Astrocyte (in vitro differentiated cells and primary cell): ENCODE measurements at regions not wholly inside any gene's neighbourhood (a gene's known extent, or its start where the extent isn't known, plus 50 kb on each side); places are given as distances from the start of the nearest gene placed in this dataset.

Experiments used
- DNase-seq: peaks from one replicate; pipeline ENCODE4 v3.0.0-alpha.2; 2010; ENCODE audit warnings: low read depth
- FAIRE-seq: peaks from 2 replicates; lab custom pipeline; 2011; peaks lifted over from hg19 to GRCh38; lab: Jason Lieb, UNC
- H2AFZ ChIP-seq: 2 replicates; pipeline ENCODE4 v1.6.0; 2012; ENCODE audit warnings: low read depth, low read length, inconsistent platforms
- H3K27ac ChIP-seq: 2 replicates; pipeline ENCODE4 v1.5.1; 2011; ENCODE audit warnings: low read depth, low read length, inconsistent platforms
- H3K27me3 ChIP-seq: 2 replicates; pipeline ENCODE4 v1.6.0; 2011; ENCODE audit warnings: low read length, inconsistent platforms; ENCODE audit not compliant: insufficient read depth
- H3K36me3 ChIP-seq: 2 replicates; pipeline ENCODE4 v1.5.1; 2011; ENCODE audit warnings: low read length, inconsistent platforms; ENCODE audit not compliant: insufficient read depth
- H3K4me1 ChIP-seq: 2 replicates; pipeline ENCODE4 v1.5.1; 2011; ENCODE audit warnings: low read length, inconsistent platforms; ENCODE audit not compliant: insufficient read depth
- H3K4me2 ChIP-seq: 2 replicates; pipeline ENCODE4 v1.6.0; 2012; ENCODE audit warnings: low read length, inconsistent platforms
- H3K4me3 ChIP-seq: 2 replicates; pipeline ENCODE4 v1.5.1; 2011; ENCODE audit warnings: low read depth, mild to moderate bottlenecking, low read length, inconsistent platforms; ENCODE audit not compliant: insufficient read depth
- H3K79me2 ChIP-seq: 2 replicates; pipeline ENCODE4 v1.6.0; 2012; ENCODE audit warnings: mild to moderate bottlenecking, low read length, inconsistent platforms; ENCODE audit not compliant: insufficient read depth
- H3K9ac ChIP-seq: 2 replicates; pipeline ENCODE4 v1.6.0; 2012; ENCODE audit warnings: mild to moderate bottlenecking, low read length, inconsistent platforms
- H3K9me3 ChIP-seq: 2 replicates; pipeline ENCODE4 v1.5.1; 2012; ENCODE audit warnings: low read depth, mild to moderate bottlenecking, low read length, inconsistent platforms; ENCODE audit not compliant: insufficient read depth
- H4K20me1 ChIP-seq: 2 replicates; pipeline ENCODE4 v1.6.0; 2012; ENCODE audit warnings: low read length, inconsistent platforms; ENCODE audit not compliant: insufficient read depth
- H3K27ac Mint-ChIP-seq: one replicate; pipeline ENCODE4 v1.8.0; 2021; ENCODE audit warnings: mild to moderate bottlenecking, mixed read lengths; ENCODE audit not compliant: unreplicated experiment
- H3K27me3 Mint-ChIP-seq: one replicate; pipeline ENCODE4 v1.8.0; 2021; ENCODE audit warnings: low read depth, mixed read lengths; ENCODE audit not compliant: unreplicated experiment
- H3K36me3 Mint-ChIP-seq: one replicate; pipeline ENCODE4 v1.8.0; 2021; ENCODE audit warnings: low read depth, mixed read lengths; ENCODE audit not compliant: unreplicated experiment
- H3K4me1 Mint-ChIP-seq: one replicate; pipeline ENCODE4 v1.8.0; 2021; ENCODE audit warnings: low read depth, mixed read lengths; ENCODE audit not compliant: unreplicated experiment
- H3K4me3 Mint-ChIP-seq: one replicate; pipeline ENCODE4 v1.8.0; 2021; ENCODE audit warnings: mild to moderate bottlenecking, moderate library complexity, mixed read lengths; ENCODE audit not compliant: unreplicated experiment
- H3K9me3 Mint-ChIP-seq: one replicate; pipeline ENCODE4 v1.8.0; 2021; ENCODE audit warnings: mild to moderate bottlenecking, mixed read lengths; ENCODE audit not compliant: unreplicated experiment
- EZH2 ChIP-seq: IDR thresholded peaks from 2 replicates; pipeline ENCODE4 v1.6.1; 2012; ENCODE audit warnings: mild to moderate bottlenecking, low read length, inconsistent platforms; ENCODE audit not compliant: insufficient read depth
- TF ChIP-seq, protein P1 (sequence below): IDR thresholded peaks from 2 replicates; pipeline ENCODE4 v1.5.1; 2011; ENCODE audit warnings: low read depth, mild to moderate bottlenecking, inconsistent platforms, low read length, moderate library complexity; ENCODE audit not compliant: insufficient read depth

DNA sequence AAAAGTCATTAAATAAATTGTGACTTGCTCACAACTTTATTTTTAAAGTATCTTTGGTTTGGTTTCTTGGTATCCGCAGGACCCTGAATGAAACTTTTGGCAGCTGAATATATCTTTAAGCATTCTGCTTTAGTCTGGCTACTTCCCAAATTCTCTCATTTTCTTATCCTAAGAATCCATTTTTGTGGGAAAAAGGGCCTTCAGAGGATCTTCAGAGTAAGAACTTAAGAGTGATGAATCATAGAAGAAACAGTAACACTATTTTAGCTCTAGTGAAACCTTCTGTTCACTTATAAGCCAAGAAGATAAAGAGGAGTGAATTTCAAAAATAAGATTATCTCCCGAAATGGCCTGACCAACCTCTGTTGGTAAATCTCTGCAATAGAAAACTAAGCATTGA, 540.6 kb upstream of the MAGEB18 start:
- no peak overlapping the region for H3K27ac ChIP-seq
- Mint-ChIP-seq H3K27ac (no peak overlapping the region), H3K4me3 (no peak overlapping the region), H3K9me3 (no peaks in the 10 kb centered on the region), H3K36me3 (no peaks in the 10 kb centered on the region), H3K4me1 (no peaks in the 10 kb centered on the region), H3K27me3 (no peaks in the 10 kb centered on the region)
- no peak for TF ChIP-seq EZH2
- TF ChIP-seq, protein P1, sequence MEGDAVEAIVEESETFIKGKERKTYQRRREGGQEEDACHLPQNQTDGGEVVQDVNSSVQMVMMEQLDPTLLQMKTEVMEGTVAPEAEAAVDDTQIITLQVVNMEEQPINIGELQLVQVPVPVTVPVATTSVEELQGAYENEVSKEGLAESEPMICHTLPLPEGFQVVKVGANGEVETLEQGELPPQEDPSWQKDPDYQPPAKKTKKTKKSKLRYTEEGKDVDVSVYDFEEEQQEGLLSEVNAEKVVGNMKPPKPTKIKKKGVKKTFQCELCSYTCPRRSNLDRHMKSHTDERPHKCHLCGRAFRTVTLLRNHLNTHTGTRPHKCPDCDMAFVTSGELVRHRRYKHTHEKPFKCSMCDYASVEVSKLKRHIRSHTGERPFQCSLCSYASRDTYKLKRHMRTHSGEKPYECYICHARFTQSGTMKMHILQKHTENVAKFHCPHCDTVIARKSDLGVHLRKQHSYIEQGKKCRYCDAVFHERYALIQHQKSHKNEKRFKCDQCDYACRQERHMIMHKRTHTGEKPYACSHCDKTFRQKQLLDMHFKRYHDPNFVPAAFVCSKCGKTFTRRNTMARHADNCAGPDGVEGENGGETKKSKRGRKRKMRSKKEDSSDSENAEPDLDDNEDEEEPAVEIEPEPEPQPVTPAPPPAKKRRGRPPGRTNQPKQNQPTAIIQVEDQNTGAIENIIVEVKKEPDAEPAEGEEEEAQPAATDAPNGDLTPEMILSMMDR = no peak
- H3K9ac ChIP-seq = no peak overlapping the region
- peak; percentile 8 for DNase-seq
- no peaks in the 10 kb centered on the region for H3K9me3 ChIP-seq
- H3K4me2 ChIP-seq = no peak overlapping the region
- no peaks in the 10 kb centered on the region for H3K4me1 ChIP-seq
- H2AFZ ChIP-seq = no peak overlapping the region
- no peaks in the 10 kb centered on the region for H3K27me3 ChIP-seq
- no peaks in the 10 kb centered on the region for H3K79me2 ChIP-seq
- no peaks in the 10 kb centered on the region for H3K36me3 ChIP-seq
- H4K20me1 ChIP-seq = no peaks in the 10 kb centered on the region
- peak; percentile 50 for FAIRE-seq
- H3K4me3 ChIP-seq = no peak overlapping the region

DNA sequence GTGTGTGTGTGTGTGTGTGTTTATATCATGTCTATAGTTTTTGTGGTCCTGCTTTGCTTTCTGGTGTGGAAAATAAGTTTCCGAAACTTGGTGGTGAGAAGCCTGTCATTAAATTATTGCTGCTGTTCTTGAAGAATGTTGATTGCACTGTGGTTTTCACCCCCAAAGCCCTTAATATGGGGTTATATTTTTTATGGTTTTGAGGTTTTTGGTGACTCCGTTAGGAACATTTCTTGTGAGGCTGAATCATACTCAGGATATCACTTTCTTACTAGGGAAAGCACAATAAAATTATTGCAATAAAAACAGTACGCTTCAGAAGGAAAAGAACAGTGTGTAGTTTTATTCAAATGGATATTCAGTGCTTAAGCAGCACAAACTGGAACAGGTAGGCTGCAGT, 539.1 kb upstream of the MAGEB18 start:
- H3K4me1 Mint-ChIP-seq = no peaks in the 10 kb centered on the region
- H3K27ac Mint-ChIP-seq = no peak overlapping the region
- FAIRE-seq (no peak), DNase-seq (peak; percentile 3)
- Histone ChIP-seq H3K4me2 (no peak overlapping the region), H3K4me1 (no peaks in the 10 kb centered on the region), H3K9me3 (no peaks in the 10 kb centered on the region), H4K20me1 (no peaks in the 10 kb centered on the region), H3K4me3 (no peak overlapping the region), H3K27ac (no peak overlapping the region), H3K36me3 (no peaks in the 10 kb centered on the region), H3K79me2 (no peaks in the 10 kb centered on the region), H3K9ac (no peak overlapping the region), H2AFZ (no peak overlapping the region), H3K27me3 (no peaks in the 10 kb centered on the region)
- no peaks in the 10 kb centered on the region for H3K36me3 Mint-ChIP-seq
- TF ChIP-seq, protein P1 = no peak
- no peak for TF ChIP-seq EZH2
- H3K9me3 Mint-ChIP-seq = no peaks in the 10 kb centered on the region
- H3K4me3 Mint-ChIP-seq = no peak overlapping the region
- H3K27me3 Mint-ChIP-seq = no peaks in the 10 kb centered on the region

DNA sequence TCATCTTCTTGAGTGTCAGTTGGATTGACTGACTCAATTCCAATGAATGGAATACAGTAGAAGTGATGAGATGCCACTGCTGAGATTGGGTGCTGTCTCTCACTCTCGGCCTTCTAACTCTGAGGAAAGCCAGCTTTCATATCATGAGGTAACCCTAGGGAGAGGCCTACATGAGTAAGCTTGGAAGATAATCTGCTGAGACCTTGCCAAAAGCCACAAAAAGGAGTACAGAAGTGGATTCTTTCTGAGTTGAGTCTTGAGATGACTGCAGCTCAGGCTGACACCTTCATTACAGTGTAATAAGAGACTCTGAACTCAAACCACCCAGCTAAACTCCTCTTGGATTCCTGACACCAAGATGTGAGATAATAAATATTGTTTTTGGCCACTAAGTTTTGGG, 537.4 kb upstream of the MAGEB18 start:
- DNase-seq = peak; percentile 40
- peaks cover 4% of the 10 kb centered on the region for H3K9me3 Mint-ChIP-seq

More for the DNA sequence above, 537.4 kb upstream of the MAGEB18 start:
- H3K9me3 ChIP-seq = no peaks in the 10 kb centered on the region
- Mint-ChIP-seq H3K27ac (no peak overlapping the region), H3K27me3 (no peaks in the 10 kb centered on the region), H3K4me3 (no peak overlapping the region), H3K36me3 (no peaks in the 10 kb centered on the region), H3K4me1 (no peaks in the 10 kb centered on the region)
- no peak overlapping the region for H3K27ac ChIP-seq
- no peaks in the 10 kb centered on the region for H3K36me3 ChIP-seq
- H3K9ac ChIP-seq = no peak overlapping the region
- H3K27me3 ChIP-seq = no peaks in the 10 kb centered on the region
- H3K4me3 ChIP-seq = no peak overlapping the region
- H3K4me2 ChIP-seq = no peak overlapping the region
- no peak overlapping the region for H2AFZ ChIP-seq
- TF ChIP-seq, protein P1 = no peak
- TF ChIP-seq EZH2 = no peak
- no peaks in the 10 kb centered on the region for H3K4me1 ChIP-seq
- FAIRE-seq = peak; percentile 71
- H4K20me1 ChIP-seq = no peaks in the 10 kb centered on the region
- H3K79me2 ChIP-seq = no peaks in the 10 kb centered on the region
